ENCODE measurements at regions not wholly inside any gene's neighbourhood (a gene's known extent, or its start where the extent isn't known, plus 50 kb on each side); places are given as distances from the start of the nearest gene placed in this dataset.

GRCh38 chr13:106391681-106392080 lies 143.8 kb downstream of the EFNB2 start:
- TF ChIP-seq CTCF (IDR thresholded peaks at IDR 0.05) (no peak), POLR2A (IDR thresholded peaks at IDR 0.05) (no peak)

All from right lobe of liver (tissue), 4 donors.